ENCODE measurements at regions not wholly inside any gene's neighbourhood (a gene's known extent, or its start where the extent isn't known, plus 50 kb on each side); places are given as distances from the start of the nearest gene placed in this dataset.

GRCh38 chr5:77882670-77883257 is 106.6 kb upstream of the TBCA start:
- no peak for DNase-seq (ENCODE audit: extremely low spot score, unreplicated experiment)
- no peak for TF ChIP-seq CTCF (conservative IDR thresholded peaks at IDR 0.05)
- Mint-ChIP-seq H3K4me3 (no peak overlapping the region), H3K27ac (no peak overlapping the region), H3K4me1 (ENCODE audit: unreplicated experiment) (no peaks in the 10 kb centered on the region), H3K36me3 (no peaks in the 10 kb centered on the region), H3K27me3 (peaks cover 50% of the 10 kb centered on the region), H3K9me3 (no peaks in the 10 kb centered on the region)

- no peaks in the 10 kb centered on the region for H3K9me3 Mint-ChIP-seq
- H3K27me3 Mint-ChIP-seq: peaks cover 47% of the 10 kb centered on the region
- no peak overlapping the region for H3K4me3 Mint-ChIP-seq
- DNase-seq (ENCODE audit: extremely low spot score, unreplicated experiment): no peak
- H3K27ac Mint-ChIP-seq: no peak overlapping the region
- TF ChIP-seq CTCF (conservative IDR thresholded peaks at IDR 0.05): no peak
- H3K36me3 Mint-ChIP-seq: no peaks in the 10 kb centered on the region
- H3K4me1 Mint-ChIP-seq (ENCODE audit: unreplicated experiment): no peaks in the 10 kb centered on the region
These were observed 105.4 kb upstream of the TBCA start for GRCh38 chr5:77881528-77881927.

- peaks cover 37% of the 10 kb centered on the region for H3K27me3 Mint-ChIP-seq
- H3K36me3 Mint-ChIP-seq: no peaks in the 10 kb centered on the region
- H3K4me1 Mint-ChIP-seq (ENCODE audit: unreplicated experiment): no peaks in the 10 kb centered on the region
- no peak overlapping the region for H3K4me3 Mint-ChIP-seq
- no peaks in the 10 kb centered on the region for H3K9me3 Mint-ChIP-seq
- no peak overlapping the region for H3K27ac Mint-ChIP-seq
- no peak for TF ChIP-seq CTCF (conservative IDR thresholded peaks at IDR 0.05)
- no peak for DNase-seq (ENCODE audit: extremely low spot score, unreplicated experiment)
These were observed 101.6 kb upstream of the TBCA start for GRCh38 chr5:77877516-77878355.

- Mint-ChIP-seq H3K27ac (no peak overlapping the region), H3K9me3 (no peaks in the 10 kb centered on the region), H3K4me3 (no peak overlapping the region), H3K27me3 (peaks cover 37% of the 10 kb centered on the region), H3K4me1 (ENCODE audit: unreplicated experiment) (no peaks in the 10 kb centered on the region), H3K36me3 (no peaks in the 10 kb centered on the region)
- no peak for DNase-seq (ENCODE audit: extremely low spot score, unreplicated experiment)
- no peak for TF ChIP-seq CTCF (conservative IDR thresholded peaks at IDR 0.05)
These were observed 100.8 kb upstream of the TBCA start for GRCh38 chr5:77876862-77877502.

GRCh38 chr5:77876316-77876715 is 100.2 kb upstream of the TBCA start:
- Mint-ChIP-seq H3K4me3 (no peak overlapping the region), H3K27ac (no peak overlapping the region), H3K27me3 (peaks cover 37% of the 10 kb centered on the region), H3K9me3 (no peaks in the 10 kb centered on the region), H3K36me3 (no peaks in the 10 kb centered on the region), H3K4me1 (ENCODE audit: unreplicated experiment) (no peaks in the 10 kb centered on the region)
- DNase-seq (ENCODE audit: extremely low spot score, unreplicated experiment): no peak
- no peak for TF ChIP-seq CTCF (conservative IDR thresholded peaks at IDR 0.05)
